CD4-positive, alpha-beta T cell treated with Interleukin-17A for 1 hour (primary cell): ENCODE measurements at regions not wholly inside any gene's neighbourhood (a gene's known extent, or its start where the extent isn't known, plus 50 kb on each side); places are given as distances from the start of the nearest gene placed in this dataset.

ENCODE experiments used
- DNase-seq: peaks from one replicate; pipeline ENCODE4 v3.0.0-alpha.2; 2020

DNA sequence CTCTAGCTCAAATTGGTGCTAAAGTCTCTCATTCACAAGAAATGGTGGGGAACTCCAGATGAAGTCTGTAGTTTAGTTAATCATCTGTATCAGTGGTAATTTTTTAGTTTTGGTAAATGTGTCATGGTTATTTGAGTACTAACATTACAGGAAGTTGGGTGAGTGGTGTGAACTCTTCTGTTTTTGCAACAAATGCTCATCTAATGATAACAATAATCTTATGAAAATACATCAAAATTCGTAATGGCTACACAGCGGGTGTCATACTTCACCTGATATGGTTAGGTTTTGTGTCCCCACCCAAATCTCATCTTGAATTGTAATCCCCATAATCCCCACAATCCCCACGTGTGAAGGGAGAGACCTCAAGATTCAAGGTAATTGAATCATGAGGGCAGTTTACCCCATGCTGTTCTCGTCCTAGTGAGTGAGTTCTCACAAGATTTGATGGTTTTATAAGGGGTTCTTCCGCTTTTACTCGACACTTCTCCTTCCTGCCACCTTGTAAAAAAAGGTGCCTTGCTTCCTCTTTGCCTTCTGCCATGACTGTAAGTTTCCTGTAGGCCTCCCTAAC, 209.3 kb upstream of the FOXN3 start:
- DNase-seq: peak; percentile 57

DNA sequence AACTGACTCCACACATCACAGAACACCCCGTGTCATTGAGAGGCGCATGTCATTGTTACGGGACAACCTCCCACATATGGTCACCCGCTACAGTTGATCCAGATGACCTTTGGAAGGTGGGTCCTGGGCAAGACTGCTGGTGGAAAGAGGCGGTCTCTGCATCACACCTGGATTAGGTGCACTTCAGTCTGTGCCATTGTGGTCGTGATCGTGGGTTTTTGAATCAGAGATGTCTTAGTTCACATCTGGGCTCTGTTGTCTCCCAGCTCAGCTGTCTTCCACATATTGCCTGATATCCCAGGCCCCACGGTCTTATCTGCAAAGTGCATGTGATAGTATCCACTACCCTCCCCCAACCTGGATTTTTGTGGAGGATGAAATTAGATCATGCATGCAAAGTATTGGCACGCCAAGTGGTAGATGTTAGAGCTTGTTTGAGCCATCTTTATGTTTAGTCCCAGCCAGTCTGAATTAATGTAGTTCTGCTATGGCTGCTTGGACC, 208.7 kb upstream of the FOXN3 start:
- no peak for DNase-seq

GRCh38 chr14:89625244-89625713, 208.2 kb upstream of the FOXN3 start:
- no peak for DNase-seq

GRCh38 chr14:89624500-89625156, 207.6 kb upstream of the FOXN3 start:
- DNase-seq: no peak

DNA sequence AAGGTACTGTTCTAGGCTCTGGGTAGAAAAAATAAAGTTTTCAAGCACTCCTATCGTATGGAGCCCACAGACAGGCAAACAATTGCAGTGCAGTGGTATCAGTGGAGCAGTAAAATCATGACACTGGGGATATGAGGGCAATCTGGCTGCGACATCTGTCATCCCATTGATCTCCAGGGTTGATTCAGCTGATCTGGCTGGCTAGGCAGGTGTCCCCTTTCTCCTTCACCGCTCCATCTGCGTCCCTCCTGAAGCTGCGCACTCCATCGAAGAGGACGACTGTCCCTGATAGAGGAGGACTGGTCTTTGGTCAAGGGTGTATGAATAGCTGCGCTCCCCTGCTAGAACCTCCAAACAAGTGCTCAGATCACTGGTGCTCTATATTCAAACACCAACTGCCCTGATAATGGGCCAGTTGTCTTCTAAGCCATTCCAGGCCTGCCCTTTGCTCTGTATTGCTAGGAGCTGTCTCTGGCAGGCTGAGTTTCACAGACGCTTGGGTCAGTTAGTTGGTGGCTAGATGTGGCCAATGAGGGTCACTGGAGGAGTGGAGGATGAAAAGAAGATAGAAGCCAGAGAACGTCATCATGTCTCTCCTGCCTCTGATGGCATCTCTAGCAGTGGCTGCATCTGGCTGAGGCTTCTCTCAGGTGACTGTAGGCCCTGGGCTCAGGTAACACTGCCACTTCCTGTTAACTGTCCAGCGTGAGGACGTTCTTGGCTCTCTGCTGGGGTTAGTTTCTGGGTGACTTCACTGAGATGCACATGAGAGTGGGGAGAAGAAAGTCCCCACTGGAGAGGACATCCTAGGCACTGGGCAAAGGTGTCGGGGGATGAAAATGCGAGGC, 205.0 kb upstream of the FOXN3 start:
- DNase-seq: no peak

DNA sequence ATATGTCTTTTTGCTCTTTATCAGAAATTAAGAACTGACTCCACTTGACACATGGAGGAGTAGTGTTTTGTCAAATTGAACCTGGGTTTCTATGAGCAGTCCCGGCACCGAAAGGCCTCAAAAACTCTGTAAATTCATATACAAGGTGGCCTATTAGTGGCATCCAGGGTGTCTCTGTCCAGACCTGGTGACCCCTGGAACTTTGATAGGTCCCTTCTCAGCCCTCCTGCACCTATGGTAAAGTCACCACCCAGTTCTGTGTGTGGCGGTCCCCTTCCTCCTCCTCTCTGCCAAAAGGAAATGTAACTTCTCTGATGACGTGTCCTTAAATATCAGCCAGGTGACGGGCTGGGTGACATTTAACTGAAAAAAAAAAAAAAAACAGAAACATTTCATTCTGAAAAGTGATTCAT, 204.0 kb upstream of the FOXN3 start:
- DNase-seq: peak; percentile 84

- peak; percentile 35 for DNase-seq
Measured at GRCh38 chr14:89620436-89620835, 203.4 kb upstream of the FOXN3 start.

GRCh38 chr14:89619596-89619995, 202.6 kb upstream of the FOXN3 start:
- DNase-seq: no peak

DNA sequence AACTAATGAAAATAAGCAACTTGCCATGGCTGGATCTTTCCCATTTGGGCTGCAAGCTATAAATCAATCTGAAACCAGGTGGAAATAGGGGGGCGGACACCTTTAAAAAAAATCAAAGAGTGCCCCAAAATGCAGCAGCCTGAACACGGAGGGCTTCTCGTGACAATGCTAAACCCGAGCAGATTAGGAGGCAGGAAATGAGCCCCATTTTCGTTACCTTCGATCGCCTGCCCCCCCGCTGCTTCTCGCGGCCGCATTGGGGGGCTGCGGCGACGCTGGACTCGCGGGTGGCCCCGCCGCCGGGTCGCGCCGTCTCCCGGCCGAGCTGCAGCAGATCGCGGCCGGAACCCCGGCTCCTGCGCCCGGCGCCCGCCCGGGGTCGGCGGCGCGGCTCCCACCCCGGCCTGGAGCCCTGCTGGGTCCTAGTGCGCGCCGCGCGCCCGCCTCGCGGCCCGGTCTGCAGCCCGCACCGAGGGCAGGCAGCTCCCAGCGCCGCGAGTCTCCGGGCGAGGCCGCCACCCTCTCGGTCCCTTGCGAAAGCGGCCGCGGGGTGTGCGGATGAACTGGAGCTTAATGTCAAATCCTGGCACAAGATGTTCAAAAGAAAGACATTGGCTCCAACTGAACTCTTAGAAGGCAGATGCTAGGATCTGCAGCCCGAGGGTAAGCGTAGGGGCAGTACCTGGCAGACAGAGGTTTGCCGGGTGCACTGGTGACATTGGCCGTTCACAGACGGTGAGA, 201.9 kb upstream of the FOXN3 start:
- DNase-seq: peak; percentile 78

- DNase-seq: peak; percentile 63
Measured at GRCh38 chr14:89618330-89618708, 201.3 kb upstream of the FOXN3 start.

DNA sequence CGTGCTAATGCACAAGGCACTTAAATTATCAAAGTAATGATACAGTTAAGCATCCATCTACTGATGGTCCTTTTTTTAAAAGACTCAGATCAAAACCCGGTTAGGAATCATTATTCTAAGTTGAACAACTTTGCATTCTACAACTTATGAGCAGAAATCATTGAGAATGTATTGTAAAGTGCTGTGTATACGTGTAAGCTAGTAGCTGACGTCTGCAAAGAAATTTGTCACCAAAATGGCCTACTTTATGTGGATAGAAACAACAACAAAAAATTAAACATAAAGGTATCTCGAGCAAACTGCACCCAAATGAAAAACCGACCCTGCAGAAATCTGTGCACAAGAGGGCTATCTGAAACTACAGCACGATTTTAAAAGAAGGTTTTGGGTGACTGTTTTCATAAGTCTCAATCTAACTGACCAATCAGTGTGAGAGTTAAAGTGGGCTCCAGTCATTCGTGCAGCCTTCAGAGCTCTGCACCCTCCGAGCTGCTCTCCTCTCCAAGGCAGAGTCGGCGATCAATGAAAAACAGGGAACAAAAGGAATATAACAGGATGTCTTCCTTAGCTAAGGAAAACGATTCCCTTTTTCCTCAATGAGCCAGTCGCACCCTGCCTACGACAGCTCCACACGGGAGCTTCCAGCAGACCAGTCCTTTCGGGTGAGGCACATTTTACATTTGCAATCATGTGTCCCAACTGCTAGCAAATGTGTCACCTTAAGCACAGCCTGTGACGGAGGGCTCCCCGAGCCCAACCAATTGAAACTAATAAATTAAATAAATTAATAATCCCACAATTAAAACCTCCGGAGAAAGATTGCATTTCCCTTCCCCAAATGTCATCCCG, 200.7 kb upstream of the FOXN3 start:
- peak; percentile 64 for DNase-seq

DNA sequence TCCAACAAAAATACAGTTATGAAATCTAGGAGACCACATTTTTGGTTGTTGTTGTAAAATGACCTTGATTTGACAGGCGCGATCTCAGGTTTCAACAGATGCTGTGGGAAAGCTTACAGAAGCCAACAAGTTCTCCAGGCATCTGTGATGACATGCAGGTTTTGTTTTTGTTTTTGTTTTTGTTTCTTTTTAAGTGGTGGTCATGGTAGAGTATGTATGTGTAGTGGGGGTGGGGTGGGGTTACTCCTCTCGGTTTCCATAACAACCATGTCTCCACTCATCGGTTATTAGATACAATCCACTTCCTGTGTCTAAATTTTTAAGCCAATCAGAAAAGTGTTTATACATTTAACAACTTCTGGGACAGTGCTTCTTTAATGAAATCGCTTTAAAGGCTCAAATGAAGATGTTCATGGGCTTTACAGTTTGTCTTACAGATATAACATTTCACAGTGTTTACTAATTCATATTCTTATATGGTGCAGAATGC, 199.9 kb upstream of the FOXN3 start:
- peak; percentile 92 for DNase-seq

GRCh38 chr14:89616425-89616824, 199.4 kb upstream of the FOXN3 start:
- DNase-seq: no peak

DNA sequence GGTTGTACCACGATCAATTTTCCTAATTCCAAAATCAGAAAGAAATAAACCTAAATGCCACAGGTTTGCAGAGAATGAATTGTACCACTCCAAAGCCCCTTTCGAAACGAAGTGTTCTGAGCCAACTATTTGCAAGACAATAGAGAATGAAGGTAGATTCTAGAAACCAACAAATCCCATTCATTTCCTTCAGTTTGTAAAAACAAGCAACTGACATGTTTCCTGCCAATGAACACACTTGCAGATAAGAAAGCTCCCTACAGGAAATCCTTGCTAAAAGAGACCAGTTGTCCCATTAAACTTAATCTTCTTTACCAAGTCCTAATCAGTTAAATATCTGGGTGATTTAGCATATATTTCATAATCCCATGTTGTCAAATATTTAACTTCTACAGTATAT, 198.4 kb upstream of the FOXN3 start:
- no peak for DNase-seq

- peak; percentile 27 for DNase-seq
Measured at GRCh38 chr14:89614009-89614691, 197.1 kb upstream of the FOXN3 start.

DNA sequence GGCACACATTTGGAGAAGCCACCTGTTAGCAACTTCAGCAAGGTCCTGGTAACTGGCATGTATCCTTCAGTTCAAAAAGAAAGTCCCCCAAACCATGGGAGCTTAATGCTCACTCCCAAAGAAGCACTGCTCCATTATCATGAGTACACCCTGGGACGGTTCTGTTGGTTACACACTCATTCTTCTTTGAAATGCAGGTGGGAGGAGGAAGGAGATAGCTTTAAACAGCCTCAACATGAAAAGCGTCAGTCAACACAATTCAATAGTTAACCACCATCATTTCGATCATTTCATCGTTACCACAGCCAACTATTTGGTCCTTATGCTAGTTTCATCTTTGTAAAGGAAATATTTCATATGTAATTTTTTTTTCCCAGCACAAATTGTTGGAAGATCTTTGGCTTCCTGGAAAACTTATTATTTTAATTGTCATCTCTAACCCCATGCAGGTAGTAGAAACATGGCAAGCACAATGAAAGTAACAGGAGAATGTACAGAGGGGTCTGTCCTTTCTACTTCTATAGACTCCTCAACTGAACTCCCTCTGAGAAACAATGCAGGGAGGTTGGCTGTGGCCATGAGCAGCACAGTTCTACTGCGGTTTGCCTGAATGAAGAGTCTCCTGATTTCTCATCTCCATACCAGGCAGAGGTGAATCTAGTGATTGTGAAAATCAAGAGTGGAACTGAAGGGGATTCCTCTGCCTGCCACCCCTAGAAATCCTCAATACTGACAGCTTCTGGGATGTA, 196.4 kb upstream of the FOXN3 start:
- DNase-seq: no peak

GRCh38 chr14:89609500-89610100, 192.6 kb upstream of the FOXN3 start:
- no peak for DNase-seq

DNA sequence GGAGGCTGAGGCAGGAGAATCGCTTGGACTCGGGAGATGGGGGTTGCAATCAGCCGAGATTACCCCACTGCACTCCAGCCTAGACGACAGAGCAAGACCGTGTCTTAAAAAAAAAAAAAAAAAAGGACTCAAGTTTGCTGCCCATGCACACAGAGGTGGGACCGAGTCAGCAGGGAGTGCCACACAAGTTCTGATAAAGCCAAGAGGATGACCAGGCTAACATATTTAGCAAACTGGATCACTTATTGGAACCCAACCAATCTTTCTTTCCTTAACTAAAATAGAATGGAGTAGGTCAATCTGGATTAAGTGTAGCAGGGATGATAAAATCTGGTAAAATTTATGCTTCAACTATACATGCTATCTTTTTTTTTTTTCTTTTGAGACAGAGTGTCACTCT, 190.4 kb upstream of the FOXN3 start:
- no peak for DNase-seq

- DNase-seq: no peak
Measured at GRCh38 chr14:89603938-89604480, 187.0 kb upstream of the FOXN3 start.
